AG09319 (cell line): ENCODE measurements at regions not wholly inside any gene's neighbourhood (a gene's known extent, or its start where the extent isn't known, plus 50 kb on each side); places are given as distances from the start of the nearest gene placed in this dataset.

Experiments used
- DNase-seq: peaks from one replicate; pipeline ENCODE4 v3.0.0-alpha.2; 2010; ENCODE audit warnings: low read depth; ENCODE audit errors: extremely low read depth
- CTCF ChIP-seq: IDR thresholded peaks from 2 replicates; pipeline ENCODE4 v1.5.1; 2011; ENCODE audit warnings: low read depth, mild to moderate bottlenecking, inconsistent platforms, low read length, moderate library complexity

- no peak for TF ChIP-seq CTCF
- no peak for DNase-seq
Measured at GRCh38 chr19:30625947-30626625, 253.9 kb downstream of the ZNF536 start.

- TF ChIP-seq CTCF: no peak
- DNase-seq: no peak
Measured at GRCh38 chr19:30622276-30622675, 250.1 kb downstream of the ZNF536 start.

- no peak for TF ChIP-seq CTCF
Measured at GRCh38 chr19:30621326-30621920, 249.2 kb downstream of the ZNF536 start.

GRCh38 chr19:30620354-30620753, 248.2 kb downstream of the ZNF536 start:
- DNase-seq: no peak
- no peak for TF ChIP-seq CTCF

More at GRCh38 chr19:30621326-30621920, 249.2 kb downstream of the ZNF536 start:
- no peak for DNase-seq

GRCh38 chr19:30609656-30610270, 237.6 kb downstream of the ZNF536 start:
- no peak for DNase-seq
- no peak for TF ChIP-seq CTCF

GRCh38 chr19:30608471-30608870, 236.3 kb downstream of the ZNF536 start:
- DNase-seq: no peak
- no peak for TF ChIP-seq CTCF
